Liver (tissue), 8 donors: ENCODE measurements at regions not wholly inside any gene's neighbourhood (a gene's known extent, or its start where the extent isn't known, plus 50 kb on each side); places are given as distances from the start of the nearest gene placed in this dataset.

ENCODE experiments used
- DNase-seq: peaks from one replicate; pipeline ENCODE4 v3.0.0-alpha.2; 2017; ENCODE audit warnings: low spot score
- H3K27ac ChIP-seq, 2 donors: one replicate each; pipeline ENCODE4 v1.7.0; 2013; ENCODE audit warnings: inconsistent platforms in 2 of 2, low read length in 2 of 2, control low read depth in 1 of 2, low read depth in 1 of 2, mild to moderate bottlenecking in 1 of 2
- H3K27me3 ChIP-seq, 4 donors: one replicate each; pipeline versions ENCODE4 v1.6.1 to v1.7.0; 2013; ENCODE audit warnings: low read length in 3 of 4, inconsistent platforms in 1 of 4, mild to moderate bottlenecking in 1 of 4, moderate library complexity in 1 of 4; ENCODE audit not compliant: control insufficient read depth in 4 of 4, insufficient read depth in 4 of 4
- H3K36me3 ChIP-seq, 4 donors: one replicate each; pipeline versions ENCODE4 v1.6.1 to v1.7.0; 2013; ENCODE audit warnings: low read length in 3 of 4, mild to moderate bottlenecking in 3 of 4, low read depth in 1 of 4, moderate library complexity in 1 of 4; ENCODE audit not compliant: control insufficient read depth in 4 of 4, insufficient read depth in 3 of 4
- H3K4me1 ChIP-seq, 4 donors: one replicate each; pipeline versions ENCODE4 v1.6.1 to v1.7.0; 2013; ENCODE audit warnings: low read length in 3 of 4, mild to moderate bottlenecking in 3 of 4, moderate library complexity in 1 of 4; ENCODE audit not compliant: control insufficient read depth in 4 of 4, insufficient read depth in 4 of 4
- H3K4me3 ChIP-seq, 3 donors: one replicate each; pipeline versions ENCODE4 v1.6.1 to v1.7.0; 2013; ENCODE audit warnings: low read length in 3 of 3, control low read depth in 1 of 3, low read depth in 1 of 3, mild to moderate bottlenecking in 1 of 3
- H3K9ac ChIP-seq, 2 donors: one replicate each; pipeline ENCODE4 v1.7.0; 2013; ENCODE audit warnings: low read length in 2 of 2, mild to moderate bottlenecking in 2 of 2, moderate library complexity in 2 of 2, control low read depth in 1 of 2, low read depth in 1 of 2
- H3K9me3 ChIP-seq, 4 donors: one replicate each; pipeline versions ENCODE4 v1.6.1 to v1.7.0; 2013; ENCODE audit warnings: low read length in 3 of 4; ENCODE audit not compliant: control insufficient read depth in 4 of 4
- FOXA2 ChIP-seq: IDR thresholded peaks from 2 replicates; pipeline ENCODE4 v1.6.1; 2016; ENCODE audit warnings: antibody characterized with exemption
- GABPA ChIP-seq, 2 donors: IDR thresholded peaks in 1 of 2; conservative IDR thresholded peaks in 1 of 2; 2 replicates each; pipeline ENCODE4 v1.6.1; 2016; ENCODE audit warnings: antibody characterized with exemption in 2 of 2, mild to moderate bottlenecking in 1 of 2, moderate library complexity in 1 of 2
- HNF4A ChIP-seq, 2 donors: conservative IDR thresholded peaks; 2 replicates each; pipeline ENCODE4 v1.6.1; 2016; ENCODE audit warnings: antibody characterized with exemption in 2 of 2, mild to moderate bottlenecking in 2 of 2
- HNF4G ChIP-seq: IDR thresholded peaks from 2 replicates; pipeline ENCODE4 v1.6.1; 2016; ENCODE audit warnings: antibody characterized with exemption
- JUND ChIP-seq, 2 donors: IDR thresholded peaks; 2 replicates each; pipeline ENCODE4 v1.6.1; 2016; ENCODE audit warnings: antibody characterized with exemption in 2 of 2
- NR2F2 ChIP-seq: IDR thresholded peaks from 2 replicates; pipeline ENCODE4 v1.6.1; 2016; ENCODE audit warnings: antibody characterized with exemption
- RAD21 ChIP-seq, 2 donors: IDR thresholded peaks; 2 replicates each; pipeline ENCODE4 v1.6.1; 2016; ENCODE audit warnings: antibody characterized with exemption in 2 of 2, mild to moderate bottlenecking in 2 of 2
- SP1 ChIP-seq: IDR thresholded peaks from 2 replicates; pipeline ENCODE4 v1.6.1; 2018; ENCODE audit warnings: antibody characterized with exemption, mild to moderate bottlenecking
- WGBS: extraction: QIAGEN DNeasy Blood & Tissue Kit; methylation state at CpG from one replicate; pipeline ENCODE4 v1.1.7; 2013; 5-methylcytosine and 5-hydroxymethylcytosine counted together
- TF ChIP-seq, protein P1 (sequence below): IDR thresholded peaks from 2 replicates; pipeline ENCODE4 v1.6.1; 2016; ENCODE audit warnings: antibody characterized with exemption
- TF ChIP-seq, protein P2 (sequence below): fragments of 150-350 bp; IDR thresholded peaks from 2 replicates; pipeline ENCODE4 v1.5.1; 2017; ENCODE audit warnings: improper control_type of control experiment, low read depth, low read length; ENCODE audit not compliant: missing input control
- donor health status: healthy.
- donor health status: healthy.
- donor health status: healthy.
- donor health status: healthy.
- donor health status: healthy.

DNA sequence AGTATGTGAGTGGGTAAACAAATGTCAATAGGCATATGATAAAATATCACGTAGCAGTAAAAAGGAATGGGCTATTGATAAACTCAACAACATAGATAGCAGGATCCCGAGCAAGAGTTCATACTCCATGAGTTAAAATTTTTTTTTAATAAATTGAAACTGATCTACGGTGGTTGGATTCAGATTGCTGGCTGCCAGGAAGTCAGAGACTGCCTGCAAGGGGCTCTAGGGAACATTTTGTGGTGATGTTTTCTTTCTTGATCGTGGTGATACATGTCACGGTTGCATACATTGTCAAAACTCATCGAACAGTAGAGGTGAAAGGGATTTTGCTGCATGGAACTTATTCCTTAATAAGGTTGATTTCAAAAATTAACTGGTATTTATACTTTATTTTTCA lies 62.6 kb upstream of the WNT7B start:
- 74% methylated on average over 6 of the region's 6 CpGs for WGBS
- DNase-seq, result no peak
- no peaks in the 10 kb centered on the region for H3K36me3 ChIP-seq
- H3K4me1 ChIP-seq, result peaks cover 4 to 35% (median 24%) of the 10 kb centered on the region in 4 donors
- H3K9ac ChIP-seq, result no peak overlapping the region
- no peak overlapping the region for H3K4me3 ChIP-seq
- TF ChIP-seq, protein P1, sequence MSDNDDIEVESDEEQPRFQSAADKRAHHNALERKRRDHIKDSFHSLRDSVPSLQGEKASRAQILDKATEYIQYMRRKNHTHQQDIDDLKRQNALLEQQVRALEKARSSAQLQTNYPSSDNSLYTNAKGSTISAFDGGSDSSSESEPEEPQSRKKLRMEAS, result no peak
- TF ChIP-seq GABPA (IDR thresholded peaks at IDR 0.05 in 1 of 2, conservative IDR thresholded peaks at IDR 0.05 in 1 of 2), result no peak
- no peaks in the 10 kb centered on the region for H3K27me3 ChIP-seq
- H3K9me3 ChIP-seq, result no peaks in the 10 kb centered on the region
- no peak overlapping the region for H3K27ac ChIP-seq

DNA sequence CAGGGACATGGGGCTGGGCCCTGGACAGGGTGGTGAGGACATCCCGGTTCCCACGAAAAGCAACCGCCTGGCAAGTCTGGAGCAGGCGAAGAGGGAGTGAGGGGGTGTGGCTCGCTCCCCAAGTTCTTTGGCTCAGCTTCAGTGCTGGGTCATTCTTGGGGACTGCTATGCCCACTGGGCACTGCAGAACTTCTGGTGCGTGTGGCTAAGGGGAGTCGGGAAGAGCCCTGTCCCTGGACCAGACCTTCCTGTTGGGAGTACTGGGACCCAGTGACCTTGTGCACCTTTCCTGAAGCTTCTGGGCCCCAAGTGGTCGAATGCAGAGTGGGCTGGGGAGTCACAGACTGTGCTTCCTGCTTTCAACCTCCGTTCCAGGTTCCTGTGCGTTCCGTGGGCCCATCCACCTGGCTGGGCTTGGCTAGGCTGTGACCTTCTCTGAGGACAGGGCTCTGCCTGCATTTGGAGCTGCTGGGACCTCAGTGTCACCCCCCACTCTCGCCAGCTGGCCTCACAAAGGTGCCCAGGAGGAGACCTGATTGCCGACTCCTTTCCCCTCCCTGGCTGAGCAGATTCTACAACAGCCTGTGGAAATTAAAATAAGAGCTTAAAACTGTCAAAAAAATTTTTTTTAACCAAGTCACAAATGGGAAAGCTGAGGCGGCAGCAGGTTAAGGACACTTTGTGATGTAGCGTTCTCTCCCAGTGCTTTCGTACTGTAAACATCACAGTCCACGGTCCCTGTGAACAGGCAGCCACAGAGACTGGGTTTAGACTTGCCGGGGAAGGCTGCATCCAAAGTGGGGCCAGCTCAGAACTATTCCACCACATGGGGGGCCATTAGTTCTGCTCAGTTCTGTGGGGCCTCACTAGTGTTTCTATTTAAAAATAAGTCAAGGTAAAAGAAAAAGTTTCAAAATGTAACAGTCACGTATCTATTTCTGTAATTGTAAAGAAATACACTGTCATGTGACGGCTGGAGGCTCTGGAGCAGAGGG lies 63.8 kb upstream of the WNT7B start:
- no peak overlapping the region for H3K4me3 ChIP-seq
- H3K9ac ChIP-seq, result no peak overlapping the region
- peaks cover 4 to 37% (median 26%) of the 10 kb centered on the region in 4 donors for H3K4me1 ChIP-seq
- H3K27me3 ChIP-seq, result no peaks in the 10 kb centered on the region
- H3K9me3 ChIP-seq, result no peaks in the 10 kb centered on the region
- no peak for DNase-seq
- WGBS, result 90% methylated on average over 20 of the region's 20 CpGs
- H3K27ac ChIP-seq, result no peak overlapping the region
- H3K36me3 ChIP-seq, result no peaks in the 10 kb centered on the region
- TF ChIP-seq JUND (IDR thresholded peaks at IDR 0.05), result no peak
- TF ChIP-seq RAD21 (IDR thresholded peaks at IDR 0.05), result no peak
- TF ChIP-seq FOXA2, result no peak
- TF ChIP-seq GABPA (IDR thresholded peaks at IDR 0.05 in 1 of 2, conservative IDR thresholded peaks at IDR 0.05 in 1 of 2), result no peak

DNA sequence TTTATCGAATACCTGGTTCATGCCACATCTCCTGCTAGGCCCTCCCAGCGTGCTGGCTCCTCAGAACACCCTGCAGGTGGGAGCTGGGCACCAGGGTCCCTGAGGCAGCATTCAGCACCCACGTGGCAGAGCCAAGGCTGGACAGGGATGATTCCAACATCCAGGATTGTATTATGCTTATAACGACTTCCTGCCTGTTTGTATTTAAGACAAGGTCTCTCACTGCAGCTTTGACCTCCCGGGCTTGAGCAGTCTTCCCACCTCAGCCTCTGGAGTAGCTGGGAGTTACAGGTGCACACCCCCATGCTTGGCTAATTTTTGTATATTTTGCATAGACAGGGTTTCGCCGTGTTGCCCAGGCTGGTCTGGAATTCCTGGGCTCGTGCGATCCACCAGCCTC lies 64.7 kb upstream of the WNT7B start:
- DNase-seq, result no peak
- H3K27ac ChIP-seq, result no peak overlapping the region
- H3K36me3 ChIP-seq, result no peaks in the 10 kb centered on the region
- no peaks in the 10 kb centered on the region for H3K27me3 ChIP-seq
- TF ChIP-seq NR2F2 (no peak), HNF4G (no peak), SP1 (no peak), GABPA (IDR thresholded peaks at IDR 0.05 in 1 of 2, conservative IDR thresholded peaks at IDR 0.05 in 1 of 2) (no peak)
- TF ChIP-seq, protein P1, result no peak
- peaks cover 7 to 40% (median 31%) of the 10 kb centered on the region in 4 donors for H3K4me1 ChIP-seq
- no peak overlapping the region for H3K4me3 ChIP-seq
- no peak overlapping the region for H3K9ac ChIP-seq
- 87% methylated on average over 9 of the region's 9 CpGs for WGBS
- no peaks in the 10 kb centered on the region for H3K9me3 ChIP-seq

DNA sequence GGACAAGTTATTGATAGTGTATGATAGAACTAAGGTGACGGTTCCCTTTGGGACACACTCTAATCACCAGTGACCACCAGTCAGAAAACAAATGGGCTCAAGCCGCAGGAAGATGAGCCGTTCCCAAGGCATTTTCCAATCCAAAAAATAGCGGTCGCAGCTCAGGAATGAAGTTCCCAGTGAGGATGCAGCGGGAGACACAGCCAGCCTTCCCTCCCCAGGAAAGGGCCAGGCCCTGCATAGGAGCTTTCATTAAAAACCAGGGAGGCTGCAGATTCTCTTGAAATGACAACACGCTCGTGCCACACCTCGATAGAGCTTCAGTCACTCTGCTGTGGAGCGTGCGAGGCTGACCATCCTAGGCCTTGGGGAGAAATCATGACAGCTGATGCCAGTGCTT lies 65.8 kb upstream of the WNT7B start:
- H3K4me1 ChIP-seq, result peaks cover 7 to 44% (median 32%) of the 10 kb centered on the region in 4 donors
- TF ChIP-seq SP1 (no peak), FOXA2 (no peak), GABPA (IDR thresholded peaks at IDR 0.05 in 1 of 2, conservative IDR thresholded peaks at IDR 0.05 in 1 of 2) (no peak), HNF4A (conservative IDR thresholded peaks at IDR 0.05) (no peak)
- TF ChIP-seq, protein P2, sequence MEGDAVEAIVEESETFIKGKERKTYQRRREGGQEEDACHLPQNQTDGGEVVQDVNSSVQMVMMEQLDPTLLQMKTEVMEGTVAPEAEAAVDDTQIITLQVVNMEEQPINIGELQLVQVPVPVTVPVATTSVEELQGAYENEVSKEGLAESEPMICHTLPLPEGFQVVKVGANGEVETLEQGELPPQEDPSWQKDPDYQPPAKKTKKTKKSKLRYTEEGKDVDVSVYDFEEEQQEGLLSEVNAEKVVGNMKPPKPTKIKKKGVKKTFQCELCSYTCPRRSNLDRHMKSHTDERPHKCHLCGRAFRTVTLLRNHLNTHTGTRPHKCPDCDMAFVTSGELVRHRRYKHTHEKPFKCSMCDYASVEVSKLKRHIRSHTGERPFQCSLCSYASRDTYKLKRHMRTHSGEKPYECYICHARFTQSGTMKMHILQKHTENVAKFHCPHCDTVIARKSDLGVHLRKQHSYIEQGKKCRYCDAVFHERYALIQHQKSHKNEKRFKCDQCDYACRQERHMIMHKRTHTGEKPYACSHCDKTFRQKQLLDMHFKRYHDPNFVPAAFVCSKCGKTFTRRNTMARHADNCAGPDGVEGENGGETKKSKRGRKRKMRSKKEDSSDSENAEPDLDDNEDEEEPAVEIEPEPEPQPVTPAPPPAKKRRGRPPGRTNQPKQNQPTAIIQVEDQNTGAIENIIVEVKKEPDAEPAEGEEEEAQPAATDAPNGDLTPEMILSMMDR, result no peak
- no peaks in the 10 kb centered on the region for H3K36me3 ChIP-seq
- no peak overlapping the region for H3K9ac ChIP-seq
- H3K4me3 ChIP-seq, result no peak overlapping the region
- no peaks in the 10 kb centered on the region for H3K27me3 ChIP-seq
- no peaks in the 10 kb centered on the region for H3K9me3 ChIP-seq
- 94% methylated on average over 11 of the region's 11 CpGs for WGBS
- DNase-seq, result no peak
- H3K27ac ChIP-seq, result no peak overlapping the region
